HUES48 (cell line): ENCODE measurements at regions not wholly inside any gene's neighbourhood (a gene's known extent, or its start where the extent isn't known, plus 50 kb on each side); places are given as distances from the start of the nearest gene placed in this dataset.

Experiments
- H3K27ac ChIP-seq: one replicate; pipeline ENCODE4 v1.7.0; 2013; ENCODE audit warnings: low read depth, low read length, inconsistent platforms
- H3K27me3 ChIP-seq: 2 replicates; pipeline ENCODE4 v1.6.1; 2013; ENCODE audit warnings: mild to moderate bottlenecking, low read length; ENCODE audit not compliant: control insufficient read depth, insufficient read depth
- H3K36me3 ChIP-seq: 2 replicates; pipeline ENCODE4 v1.6.1; 2013; ENCODE audit warnings: low read length; ENCODE audit not compliant: control insufficient read depth, insufficient read depth
- H3K4me1 ChIP-seq: 2 replicates; pipeline ENCODE4 v1.6.1; 2013; ENCODE audit warnings: mild to moderate bottlenecking, low read length; ENCODE audit not compliant: control insufficient read depth, insufficient read depth
- H3K4me3 ChIP-seq: 2 replicates; pipeline ENCODE4 v1.5.1; 2013; ENCODE audit warnings: mild to moderate bottlenecking, low read depth, low read length
- H3K9ac ChIP-seq: 2 replicates; pipeline ENCODE4 v1.6.1; 2013; ENCODE audit warnings: mild to moderate bottlenecking, low read depth, low read length, moderate library complexity
- H3K9me3 ChIP-seq: 2 replicates; pipeline ENCODE4 v1.6.1; 2013; ENCODE audit warnings: low read length; ENCODE audit not compliant: control insufficient read depth, insufficient read depth

GRCh38 chr3:153734777-153735551, 386.2 kb upstream of the ARHGEF26 start:
- no peaks in the 10 kb centered on the region for H3K27me3 ChIP-seq
- H3K4me1 ChIP-seq, result no peaks in the 10 kb centered on the region
- H3K4me3 ChIP-seq, result no peak overlapping the region
- no peak overlapping the region for H3K9ac ChIP-seq
- H3K27ac ChIP-seq, result no peak overlapping the region
- H3K9me3 ChIP-seq, result peaks cover 11% of the 10 kb centered on the region; the same call in 1 of the 2 replicates
- H3K36me3 ChIP-seq, result no peaks in the 10 kb centered on the region

DNA sequence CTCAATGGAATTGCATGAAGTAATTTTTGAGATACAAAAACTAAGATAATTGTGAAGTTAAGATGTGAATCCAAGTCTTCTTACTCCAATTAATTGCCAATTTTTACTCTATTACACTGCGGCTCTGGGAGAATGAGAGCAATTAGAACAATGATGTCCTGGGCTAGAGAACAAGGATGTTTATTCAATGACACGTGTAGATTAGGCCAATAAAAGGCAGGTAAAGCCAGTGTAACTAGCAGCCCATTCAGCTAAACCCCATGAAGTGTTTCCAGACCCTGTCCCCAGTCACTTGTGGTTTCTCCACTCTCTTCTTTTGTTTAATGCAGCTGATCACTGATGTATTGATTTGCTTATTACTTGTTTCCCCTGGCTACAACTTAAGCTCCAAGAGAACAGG, 381.1 kb upstream of the ARHGEF26 start:
- Histone ChIP-seq H3K9me3 (no peaks in the 10 kb centered on the region), H3K9ac (no peak overlapping the region), H3K36me3 (no peaks in the 10 kb centered on the region), H3K4me3 (no peak overlapping the region), H3K4me1 (peaks cover 19% of the 10 kb centered on the region), H3K27ac (no peak overlapping the region), H3K27me3 (no peaks in the 10 kb centered on the region)

DNA sequence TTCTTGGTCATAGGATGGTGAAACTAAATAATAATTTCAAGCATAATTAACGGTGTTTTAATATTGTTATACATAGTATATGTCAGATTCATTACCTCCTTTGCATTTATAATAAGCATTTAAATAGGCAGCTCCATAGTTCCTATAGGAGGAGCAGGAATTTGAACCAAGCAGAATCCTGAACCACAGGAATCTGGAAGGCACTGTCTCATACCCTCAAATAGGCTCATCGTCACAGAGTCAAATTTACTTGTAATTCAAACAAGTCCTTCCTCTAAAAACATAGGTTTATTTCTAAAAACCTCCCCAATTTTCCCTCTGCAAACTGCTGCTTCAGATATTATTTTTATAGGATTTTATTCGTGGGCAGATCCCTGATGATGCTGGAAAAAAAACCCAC, 376.3 kb upstream of the ARHGEF26 start:
- H3K36me3 ChIP-seq, result no peaks in the 10 kb centered on the region
- no peak overlapping the region for H3K27ac ChIP-seq
- H3K9me3 ChIP-seq, result no peaks in the 10 kb centered on the region
- H3K27me3 ChIP-seq, result no peaks in the 10 kb centered on the region
- no peak overlapping the region for H3K9ac ChIP-seq
- H3K4me3 ChIP-seq, result no peak overlapping the region
- peaks cover 19% of the 10 kb centered on the region for H3K4me1 ChIP-seq

GRCh38 chr3:153746211-153746610, 375.0 kb upstream of the ARHGEF26 start:
- peaks cover 16% of the 10 kb centered on the region for H3K4me1 ChIP-seq

DNA sequence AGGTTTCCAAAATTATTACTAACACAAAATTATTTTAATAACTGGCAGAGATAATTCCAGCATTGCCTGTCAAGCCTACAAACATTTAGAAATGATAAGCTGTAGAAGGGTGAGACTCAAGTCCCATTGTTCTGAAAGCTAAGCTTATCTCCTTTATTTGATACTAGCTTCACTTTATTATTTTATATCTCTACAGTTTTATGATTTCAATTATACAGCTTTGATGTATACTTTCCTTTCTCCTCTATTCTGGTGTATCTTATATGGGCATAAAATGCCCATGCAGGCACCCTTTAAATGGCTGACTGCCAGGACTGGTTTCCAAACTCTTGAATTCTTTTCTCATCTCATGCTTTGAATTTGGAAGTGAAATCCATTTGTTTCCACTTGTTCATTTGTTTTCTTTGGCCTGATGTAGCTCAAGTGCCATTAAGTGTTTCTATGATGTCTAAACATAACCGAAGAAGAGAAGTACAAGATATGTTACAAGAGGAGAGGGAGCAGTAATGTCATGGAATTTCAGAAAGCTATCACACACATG, 372.1 kb upstream of the ARHGEF26 start:
- no peak overlapping the region for H3K4me3 ChIP-seq
- no peaks in the 10 kb centered on the region for H3K9me3 ChIP-seq
- H3K36me3 ChIP-seq, result no peaks in the 10 kb centered on the region
- H3K27me3 ChIP-seq, result no peaks in the 10 kb centered on the region
- no peak overlapping the region for H3K27ac ChIP-seq
- H3K9ac ChIP-seq, result no peak overlapping the region
- H3K4me1 ChIP-seq, result no peaks in the 10 kb centered on the region

More at GRCh38 chr3:153746211-153746610, 375.0 kb upstream of the ARHGEF26 start:
- H3K27me3 ChIP-seq, result no peaks in the 10 kb centered on the region
- no peak overlapping the region for H3K4me3 ChIP-seq
- no peak overlapping the region for H3K9ac ChIP-seq
- H3K9me3 ChIP-seq, result no peaks in the 10 kb centered on the region
- H3K36me3 ChIP-seq, result no peaks in the 10 kb centered on the region
- no peak overlapping the region for H3K27ac ChIP-seq

GRCh38 chr3:153752405-153753027, 368.7 kb upstream of the ARHGEF26 start:
- no peaks in the 10 kb centered on the region for H3K27me3 ChIP-seq
- H3K4me3 ChIP-seq, result no peak overlapping the region
- H3K9me3 ChIP-seq, result no peaks in the 10 kb centered on the region
- H3K4me1 ChIP-seq, result no peaks in the 10 kb centered on the region
- no peak overlapping the region for H3K27ac ChIP-seq
- H3K9ac ChIP-seq, result no peak overlapping the region
- no peaks in the 10 kb centered on the region for H3K36me3 ChIP-seq

DNA sequence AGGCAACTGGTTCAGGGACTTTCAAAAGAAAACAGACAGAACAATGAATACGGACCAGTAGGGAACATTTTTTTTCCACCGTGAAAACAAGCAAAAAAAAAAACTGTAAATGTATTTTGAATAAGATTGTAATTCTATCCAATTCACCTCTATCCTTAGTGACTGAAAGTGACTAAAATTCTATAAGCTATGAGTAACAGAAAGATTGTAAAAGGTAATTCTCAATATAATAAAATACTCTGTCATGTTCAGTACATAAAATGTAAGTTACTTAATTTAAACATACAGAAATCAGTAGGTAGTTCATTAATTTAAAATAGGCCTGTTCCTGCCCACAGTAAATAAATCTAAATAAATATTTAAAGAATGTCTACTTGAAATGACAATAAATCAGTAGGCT, 368.2 kb upstream of the ARHGEF26 start:
- H3K9ac ChIP-seq, result no peak overlapping the region

GRCh38 chr3:153756816-153757215, 364.4 kb upstream of the ARHGEF26 start:
- no peaks in the 10 kb centered on the region for H3K36me3 ChIP-seq
- H3K9ac ChIP-seq, result no peak overlapping the region
- no peak overlapping the region for H3K27ac ChIP-seq

More for the DNA sequence above, 368.2 kb upstream of the ARHGEF26 start:
- Histone ChIP-seq H3K4me1 (no peaks in the 10 kb centered on the region), H3K36me3 (no peaks in the 10 kb centered on the region), H3K27ac (no peak overlapping the region), H3K27me3 (no peaks in the 10 kb centered on the region), H3K9me3 (no peaks in the 10 kb centered on the region), H3K4me3 (no peak overlapping the region)

GRCh38 chr3:153757839-153758238, 363.4 kb upstream of the ARHGEF26 start:
- no peaks in the 10 kb centered on the region for H3K27me3 ChIP-seq
- no peaks in the 10 kb centered on the region for H3K36me3 ChIP-seq
- 0 out of 2 replicates have a peak, but pooled peaks cover 3% of the 10 kb centered on the region for H3K4me1 ChIP-seq
- H3K9me3 ChIP-seq, result no peaks in the 10 kb centered on the region
- H3K9ac ChIP-seq, result no peak overlapping the region
- no peak overlapping the region for H3K27ac ChIP-seq
- no peak overlapping the region for H3K4me3 ChIP-seq

More at GRCh38 chr3:153756816-153757215, 364.4 kb upstream of the ARHGEF26 start:
- Histone ChIP-seq H3K27me3 (no peaks in the 10 kb centered on the region), H3K4me3 (no peak overlapping the region), H3K9me3 (no peaks in the 10 kb centered on the region), H3K4me1 (0 out of 2 replicates have a peak, but pooled peaks cover 3% of the 10 kb centered on the region)

GRCh38 chr3:153760948-153761347, 360.2 kb upstream of the ARHGEF26 start:
- 0 out of 2 replicates have a peak, but pooled peaks cover 3% of the 10 kb centered on the region for H3K4me1 ChIP-seq
- H3K36me3 ChIP-seq, result no peaks in the 10 kb centered on the region
- no peak overlapping the region for H3K4me3 ChIP-seq
- no peaks in the 10 kb centered on the region for H3K9me3 ChIP-seq
- H3K9ac ChIP-seq, result no peak overlapping the region
- H3K27me3 ChIP-seq, result no peaks in the 10 kb centered on the region
- no peak overlapping the region for H3K27ac ChIP-seq
